IMR-90 (cell line): ENCODE measurements at regions not wholly inside any gene's neighbourhood (a gene's known extent, or its start where the extent isn't known, plus 50 kb on each side); places are given as distances from the start of the nearest gene placed in this dataset.

Source experiments
- ATAC-seq: fragments of 200-7000 bp; cut with Tn5 transposase; 2 replicates; pipeline ENCODE4 v1.9.1; 2020; ENCODE audit warnings: low read depth, mild to moderate bottlenecking, moderate library complexity
- BruUV-seq: library from RNA; stranded (reverse); fragments of 400-500 nt; replicated peaks from 2 replicates; lab custom pipeline; 2021; lab: Mats Ljungman, UMichigan
- CTCF ChIA-PET: fragments of 300-600 bp; formaldehyde crosslinking; extraction: SDS; loops from one replicate; lab custom pipeline; 2021; ENCODE audit warnings: antibody characterized with exemption; lab: Yijun Ruan, JAX
- POLR2A ChIA-PET: fragments of 300-600 bp; sonication (Branson Sonifier 250); formaldehyde crosslinking; loops from one replicate; lab custom pipeline; 2022; ENCODE audit warnings: antibody characterized with exemption; ENCODE audit not compliant: unreplicated experiment; lab: Charles Lee
- DNase-seq: peaks from one replicate; pipeline ENCODE4 v3.0.0; 2013
- H2AFZ ChIP-seq: replicated peaks from 2 replicates; pipeline ENCODE3; 2013; ENCODE audit warnings: low read length, mild to moderate bottlenecking; ENCODE audit not compliant: poor library complexity
- H2AK5ac ChIP-seq: 2 replicates; pipeline ENCODE4 v1.6.1; 2013; ENCODE audit warnings: low read depth, low read length, inconsistent platforms
- H2AK9ac ChIP-seq: replicated peaks from 2 replicates; pipeline ENCODE3; 2013; ENCODE audit warnings: mild to moderate bottlenecking, low read depth, low read length, moderate library complexity; ENCODE audit not compliant: poor library complexity
- H2BK120ac ChIP-seq: 2 replicates; pipeline ENCODE4 v1.6.1; 2013; ENCODE audit warnings: low read depth, low read length, inconsistent platforms
- H2BK15ac ChIP-seq: 3 replicates; pipeline ENCODE4 v1.6.1; 2013; ENCODE audit warnings: low read depth, low read length, inconsistent platforms
- H2BK20ac ChIP-seq: 2 replicates; pipeline ENCODE4 v1.6.1; 2013; ENCODE audit warnings: low read depth, mild to moderate bottlenecking, inconsistent platforms, low read length, moderate library complexity
- H2BK5ac ChIP-seq: 2 replicates; pipeline ENCODE4 v1.6.1; 2013; ENCODE audit warnings: mild to moderate bottlenecking, low read depth, low read length, inconsistent platforms; ENCODE audit not compliant: poor library complexity, severe bottlenecking
- H3K14ac ChIP-seq: replicated peaks from 2 replicates; pipeline ENCODE4 v1.6.1; 2013; ENCODE audit warnings: low read depth, low read length, inconsistent platforms
- H3K18ac ChIP-seq: 2 replicates; pipeline ENCODE4 v1.6.1; 2013; ENCODE audit warnings: low read depth, low read length, control low read depth
- H3K23ac ChIP-seq: 2 replicates; pipeline ENCODE4 v1.6.1; 2013; ENCODE audit warnings: low read depth, low read length, inconsistent platforms
- H3K27ac ChIP-seq: 2 replicates; pipeline ENCODE4 v1.5.1; 2013; ENCODE audit warnings: mild to moderate bottlenecking, control low read depth, low read length; ENCODE audit not compliant: insufficient read depth
- H3K27me3 ChIP-seq: 2 replicates; pipeline ENCODE4 v1.6.1; 2013; ENCODE audit warnings: low read length; ENCODE audit not compliant: control insufficient read depth, insufficient read depth
- H3K36me3 ChIP-seq: 2 replicates; pipeline ENCODE4 v1.6.1; 2013; ENCODE audit warnings: low read length, mixed read lengths; ENCODE audit not compliant: control insufficient read depth, insufficient read depth
- H3K4ac ChIP-seq: 2 replicates; pipeline ENCODE4 v1.6.1; 2013; ENCODE audit warnings: low read depth, low read length, inconsistent platforms
- H3K4me1 ChIP-seq: 2 replicates; pipeline ENCODE4 v1.6.1; 2013; ENCODE audit warnings: low read length, mixed read lengths; ENCODE audit not compliant: control insufficient read depth, insufficient read depth
- H3K4me2 ChIP-seq: 2 replicates; pipeline ENCODE4 v1.6.1; 2013; ENCODE audit warnings: low read depth, mild to moderate bottlenecking, control low read depth, low read length, moderate library complexity
- H3K4me3 ChIP-seq: 2 replicates; pipeline ENCODE4 v1.5.1; 2013; ENCODE audit warnings: low read depth, mild to moderate bottlenecking, control low read depth, low read length, moderate library complexity; ENCODE audit not compliant: insufficient read depth
- H3K56ac ChIP-seq: 2 replicates; pipeline ENCODE4 v1.6.1; 2013; ENCODE audit warnings: low read length, inconsistent platforms; ENCODE audit not compliant: insufficient read depth; ENCODE audit errors: extremely low read depth
- H3K79me1 ChIP-seq, 2 experiments: 2 replicates each; pipeline ENCODE4 v1.6.1; 2013; ENCODE audit warnings: low read length in 2 of 2, inconsistent platforms in 1 of 2, low read depth in 1 of 2
- H3K9ac ChIP-seq: 2 replicates; pipeline ENCODE4 v1.6.1; 2013; ENCODE audit warnings: low read depth, low read length, control low read depth
- H3K9me1 ChIP-seq: 2 replicates; pipeline ENCODE4 v1.6.1; 2013; ENCODE audit warnings: low read length, inconsistent platforms; ENCODE audit not compliant: insufficient read depth
- H3K9me3 ChIP-seq: 2 replicates; pipeline ENCODE4 v1.6.1; 2013; ENCODE audit warnings: low read length; ENCODE audit not compliant: control insufficient read depth, insufficient read depth
- H4K20me1 ChIP-seq: 2 replicates; pipeline ENCODE4 v1.6.1; 2013; ENCODE audit warnings: low read length, inconsistent platforms; ENCODE audit not compliant: insufficient read depth
- H4K5ac ChIP-seq: 2 replicates; pipeline ENCODE4 v1.6.1; 2013; ENCODE audit warnings: mild to moderate bottlenecking, low read depth, low read length, control low read depth
- H4K8ac ChIP-seq, 2 experiments: 2 replicates each; pipeline ENCODE4 v1.6.1; 2013; ENCODE audit warnings: low read depth in 2 of 2, low read length in 2 of 2, control low read depth in 1 of 2, inconsistent platforms in 1 of 2
- H4K91ac ChIP-seq: 2 replicates; pipeline ENCODE4 v1.6.1; 2013; ENCODE audit warnings: low read depth, low read length, inconsistent platforms; ENCODE audit not compliant: insufficient read depth
- CTCF ChIP-seq: conservative IDR thresholded peaks from 2 replicates; pipeline ENCODE4 v1.5.1; 2012; ENCODE audit warnings: mild to moderate bottlenecking, low read depth, low read length, improper control_type of control experiment
- MAFK ChIP-seq: IDR thresholded peaks from 2 replicates; pipeline ENCODE4 v1.6.1; 2012; ENCODE audit warnings: low read depth, low read length, improper control_type of control experiment
- MAZ ChIP-seq: IDR thresholded peaks from 2 replicates; pipeline ENCODE4 v1.6.1; 2012; ENCODE audit warnings: low read depth, mild to moderate bottlenecking, low read length, improper control_type of control experiment, moderate library complexity, borderline replicate concordance
- WGBS, 2 experiments: methylation state at CpG; one replicate each; pipeline versions ENCODE4 v1.1.5 to v1.1.7; 2013; ENCODE audit warnings: missing lambda C conversion rate in 2 of 2; ENCODE audit not compliant: insufficient read length in 1 of 2; ENCODE audit errors: extremely low coverage in 2 of 2; 5-methylcytosine and 5-hydroxymethylcytosine counted together
- dilution Hi-C: fragments of 300-500 bp; cut with HindIII; formaldehyde crosslinking; loops from one replicate; pipeline ENCODE4 v1.14.3; 2018; ENCODE audit warnings: low sequenced_read_pairs; ENCODE audit not compliant: unreplicated experiment
- in situ Hi-C: fragments of 300-500 bp; cut with MboI; formaldehyde crosslinking; loops from 3 replicates; pipeline ENCODE4 v1.14.3; 2019; ENCODE audit warnings: low sequenced_read_pairs, inconsistent platforms, mixed read lengths
- intact Hi-C: fragments of 100-400 bp; cut with micrococcal nuclease; formaldehyde crosslinking; loops from 2 replicates; pipeline ENCODE4 v1.10.0; 2022

DNA sequence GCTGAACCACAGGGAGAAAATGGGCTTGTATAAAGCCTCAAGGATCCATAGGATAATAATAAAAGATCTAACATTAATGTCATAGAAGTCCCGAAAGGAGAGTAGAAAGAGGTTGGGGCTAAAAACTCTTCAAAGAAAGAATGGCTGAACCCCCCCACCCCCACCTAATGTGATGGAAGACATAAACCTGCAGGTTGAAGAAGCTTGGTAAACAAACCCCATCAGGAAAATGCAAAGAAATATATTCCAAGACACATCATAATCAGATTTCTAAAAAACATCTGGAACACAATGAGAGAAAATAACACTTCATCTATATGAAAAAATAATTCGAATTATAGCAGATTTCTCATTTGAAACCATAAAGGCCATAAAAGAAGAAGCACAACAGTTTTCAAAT lies 105.6 kb upstream of the BAIAP2L1 start:
- no peak overlapping the region for H3K23ac ChIP-seq
- no peak overlapping the region for H2BK20ac ChIP-seq
- H3K27me3 ChIP-seq: no peaks in the 10 kb centered on the region
- intact Hi-C loops (no loop called here), in situ Hi-C loops (no loop called here), dilution Hi-C loops (no loop called here)
- no peak overlapping the region for H2BK5ac ChIP-seq
- no peak overlapping the region for H2BK15ac ChIP-seq
- H3K14ac ChIP-seq: no peak overlapping the region
- no peak overlapping the region for H3K18ac ChIP-seq
- H4K20me1 ChIP-seq: no peaks in the 10 kb centered on the region
- no TSS peak for BruUV-seq
- no peak for TF ChIP-seq MAZ
- TF ChIP-seq CTCF: no peak
- TF ChIP-seq MAFK: no peak
- DNase-seq (no peak), ATAC-seq (no peak)
- no peak overlapping the region for H4K5ac ChIP-seq
- H2AFZ ChIP-seq: no peak overlapping the region
- no peak overlapping the region for H2AK9ac ChIP-seq
- no peak overlapping the region for H4K8ac ChIP-seq
- no peaks in the 10 kb centered on the region for H3K79me1 ChIP-seq
- no peak overlapping the region for H3K4ac ChIP-seq
- WGBS, 2 experiments: no CpG with 5 or more reads among the region's 2 CpGs
- no peak overlapping the region for H3K4me3 ChIP-seq
- ChIA-PET CTCF (no interaction called here), POLR2A (no interaction called here)
- no peak overlapping the region for H3K4me2 ChIP-seq
- no peaks in the 10 kb centered on the region for H3K36me3 ChIP-seq
- no peaks in the 10 kb centered on the region for H3K9me1 ChIP-seq
- no peak overlapping the region for H3K56ac ChIP-seq
- H3K27ac ChIP-seq: no peak overlapping the region
- no peak overlapping the region for H3K9ac ChIP-seq
- no peak overlapping the region for H2BK120ac ChIP-seq
- H3K9me3 ChIP-seq: peaks cover 7% of the 10 kb centered on the region; the same call in 1 of the 2 replicates
- no peak overlapping the region for H2AK5ac ChIP-seq
- H3K4me1 ChIP-seq: no peaks in the 10 kb centered on the region
- no peak overlapping the region for H4K91ac ChIP-seq
